ENCODE measurements at regions not wholly inside any gene's neighbourhood (a gene's known extent, or its start where the extent isn't known, plus 50 kb on each side); places are given as distances from the start of the nearest gene placed in this dataset.

DNA sequence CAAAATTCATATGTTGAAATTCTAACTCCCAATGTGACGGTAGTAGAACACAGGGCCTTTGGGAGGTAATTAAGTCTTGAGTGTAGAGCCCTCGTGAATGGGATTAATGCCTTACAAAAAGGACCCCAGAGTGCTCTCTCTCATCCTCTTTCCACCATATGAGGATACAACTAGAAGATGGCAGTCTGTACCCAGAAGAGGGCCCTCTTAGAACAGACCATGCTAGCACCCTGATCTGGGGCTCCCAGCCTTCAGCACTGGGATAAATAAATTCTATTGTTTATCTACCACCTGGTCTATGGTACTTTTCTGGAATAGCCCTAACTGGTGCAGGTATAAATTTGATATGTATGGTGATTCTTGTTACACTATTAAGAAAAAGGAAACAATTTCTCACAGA lies 332.3 kb downstream of the BRINP1 start:
- H3F3A ChIP-seq (ENCODE audit: low read depth): no peaks in the 10 kb centered on the region
- no peak overlapping the region for H3K4me2 ChIP-seq (ENCODE audit: low read depth, low read length, poor library complexity, severe bottlenecking)
- no peaks in the 10 kb centered on the region for H3K9me3 ChIP-seq (ENCODE audit: insufficient read depth, low read depth, low read length)
- TF ChIP-seq, protein P1, sequence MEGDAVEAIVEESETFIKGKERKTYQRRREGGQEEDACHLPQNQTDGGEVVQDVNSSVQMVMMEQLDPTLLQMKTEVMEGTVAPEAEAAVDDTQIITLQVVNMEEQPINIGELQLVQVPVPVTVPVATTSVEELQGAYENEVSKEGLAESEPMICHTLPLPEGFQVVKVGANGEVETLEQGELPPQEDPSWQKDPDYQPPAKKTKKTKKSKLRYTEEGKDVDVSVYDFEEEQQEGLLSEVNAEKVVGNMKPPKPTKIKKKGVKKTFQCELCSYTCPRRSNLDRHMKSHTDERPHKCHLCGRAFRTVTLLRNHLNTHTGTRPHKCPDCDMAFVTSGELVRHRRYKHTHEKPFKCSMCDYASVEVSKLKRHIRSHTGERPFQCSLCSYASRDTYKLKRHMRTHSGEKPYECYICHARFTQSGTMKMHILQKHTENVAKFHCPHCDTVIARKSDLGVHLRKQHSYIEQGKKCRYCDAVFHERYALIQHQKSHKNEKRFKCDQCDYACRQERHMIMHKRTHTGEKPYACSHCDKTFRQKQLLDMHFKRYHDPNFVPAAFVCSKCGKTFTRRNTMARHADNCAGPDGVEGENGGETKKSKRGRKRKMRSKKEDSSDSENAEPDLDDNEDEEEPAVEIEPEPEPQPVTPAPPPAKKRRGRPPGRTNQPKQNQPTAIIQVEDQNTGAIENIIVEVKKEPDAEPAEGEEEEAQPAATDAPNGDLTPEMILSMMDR (conservative IDR thresholded peaks at IDR 0.05; ENCODE audit: low read length): no peak
- no peak for TF ChIP-seq EZH2phosphoT487 (IDR thresholded peaks at IDR 0.05; ENCODE audit: borderline replicate concordance)
- H3K27me3 ChIP-seq (ENCODE audit: insufficient read depth, low read length, poor library complexity, severe bottlenecking): no peaks in the 10 kb centered on the region
- H3K9me2 ChIP-seq (replicated peaks; ENCODE audit: low read depth, low read length): no peaks in the 10 kb centered on the region
- H3K4me1 ChIP-seq (ENCODE audit: insufficient read depth, low read length, poor library complexity, severe bottlenecking): no peaks in the 10 kb centered on the region
- no peaks in the 10 kb centered on the region for H4K20me1 ChIP-seq (ENCODE audit: insufficient read depth, low read length, poor library complexity, severe bottlenecking)
- no peak overlapping the region for H3K4me3 ChIP-seq (ENCODE audit: low read length, poor library complexity, severe bottlenecking)
- no peak overlapping the region for H3K9ac ChIP-seq (ENCODE audit: low read depth, low read length, poor library complexity, severe bottlenecking)
- H3K79me2 ChIP-seq (ENCODE audit: insufficient read depth, low read length): no peaks in the 10 kb centered on the region
- no peaks in the 10 kb centered on the region for H3K36me3 ChIP-seq (ENCODE audit: insufficient read depth, low read length)
- H2AFZ ChIP-seq (ENCODE audit: low read length): no peak overlapping the region

DNA sequence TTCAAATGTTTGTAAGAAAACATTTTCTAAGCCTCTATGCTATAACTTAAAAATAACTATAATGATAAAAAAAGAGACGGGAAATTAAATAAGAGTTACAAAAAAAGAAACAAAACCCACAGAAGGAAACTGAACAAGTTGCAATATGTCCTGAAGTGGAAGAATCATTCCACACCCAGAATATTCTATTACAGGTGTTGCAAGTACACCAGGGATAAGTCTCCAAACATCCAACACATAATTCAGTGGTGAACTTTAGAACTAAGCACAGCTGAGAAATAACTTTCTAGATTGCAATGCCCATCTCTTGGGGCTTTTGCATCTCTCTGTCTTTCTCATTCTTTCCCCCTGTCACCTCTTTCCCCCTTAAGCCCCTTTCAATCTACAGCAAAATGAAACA lies 325.2 kb downstream of the BRINP1 start:
- Histone ChIP-seq H3K9me3 (ENCODE audit: insufficient read depth, low read depth, low read length) (no peaks in the 10 kb centered on the region), H3K27me3 (ENCODE audit: insufficient read depth, low read length, poor library complexity, severe bottlenecking) (no peaks in the 10 kb centered on the region), H3F3A (ENCODE audit: low read depth) (no peaks in the 10 kb centered on the region), H3K9ac (ENCODE audit: low read depth, low read length, poor library complexity, severe bottlenecking) (no peak overlapping the region), H3K4me2 (ENCODE audit: low read depth, low read length, poor library complexity, severe bottlenecking) (no peak overlapping the region), H3K4me1 (ENCODE audit: insufficient read depth, low read length, poor library complexity, severe bottlenecking) (no peaks in the 10 kb centered on the region), H2AFZ (ENCODE audit: low read length) (no peak overlapping the region), H3K36me3 (ENCODE audit: insufficient read depth, low read length) (no peaks in the 10 kb centered on the region), H4K20me1 (ENCODE audit: insufficient read depth, low read length, poor library complexity, severe bottlenecking) (no peaks in the 10 kb centered on the region), H3K9me2 (replicated peaks; ENCODE audit: low read depth, low read length) (no peaks in the 10 kb centered on the region), H3K4me3 (ENCODE audit: low read length, poor library complexity, severe bottlenecking) (no peak overlapping the region), H3K79me2 (ENCODE audit: insufficient read depth, low read length) (no peaks in the 10 kb centered on the region)
- TF ChIP-seq, protein P1 (conservative IDR thresholded peaks at IDR 0.05; ENCODE audit: low read length): no peak
- no peak for TF ChIP-seq EZH2phosphoT487 (IDR thresholded peaks at IDR 0.05; ENCODE audit: borderline replicate concordance)

DNA sequence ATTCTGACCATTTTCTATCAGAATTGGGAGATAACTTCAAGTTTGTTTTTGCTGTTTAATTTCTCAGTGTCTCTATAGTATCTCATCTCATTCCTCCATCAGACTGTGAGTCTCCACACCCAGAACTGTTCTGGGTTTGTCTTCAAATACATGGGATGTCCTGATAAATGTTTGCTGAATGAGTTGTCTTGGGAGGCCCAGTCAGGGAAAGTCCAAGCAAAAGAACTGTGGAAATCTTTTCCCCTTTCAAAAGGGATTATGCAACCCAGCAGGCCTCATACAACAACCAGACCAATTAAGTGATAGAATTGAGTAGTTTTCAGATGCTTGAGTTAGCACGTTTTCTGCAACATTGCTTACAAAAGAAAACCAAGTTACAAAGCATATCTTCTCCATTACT lies 324.4 kb downstream of the BRINP1 start:
- Histone ChIP-seq H3K9me3 (ENCODE audit: insufficient read depth, low read depth, low read length) (no peaks in the 10 kb centered on the region; the same call in 1 of the 2 replicates), H4K20me1 (ENCODE audit: insufficient read depth, low read length, poor library complexity, severe bottlenecking) (no peaks in the 10 kb centered on the region), H3K9me2 (replicated peaks; ENCODE audit: low read depth, low read length) (no peaks in the 10 kb centered on the region), H3F3A (ENCODE audit: low read depth) (no peaks in the 10 kb centered on the region), H3K27me3 (ENCODE audit: insufficient read depth, low read length, poor library complexity, severe bottlenecking) (no peaks in the 10 kb centered on the region), H3K79me2 (ENCODE audit: insufficient read depth, low read length) (no peaks in the 10 kb centered on the region), H3K4me2 (ENCODE audit: low read depth, low read length, poor library complexity, severe bottlenecking) (no peak overlapping the region), H3K4me3 (ENCODE audit: low read length, poor library complexity, severe bottlenecking) (no peak overlapping the region), H3K9ac (ENCODE audit: low read depth, low read length, poor library complexity, severe bottlenecking) (no peak overlapping the region), H2AFZ (ENCODE audit: low read length) (no peak overlapping the region), H3K36me3 (ENCODE audit: insufficient read depth, low read length) (no peaks in the 10 kb centered on the region), H3K4me1 (ENCODE audit: insufficient read depth, low read length, poor library complexity, severe bottlenecking) (no peaks in the 10 kb centered on the region)
- TF ChIP-seq, protein P1 (conservative IDR thresholded peaks at IDR 0.05; ENCODE audit: low read length): no peak
- no peak for TF ChIP-seq EZH2phosphoT487 (IDR thresholded peaks at IDR 0.05; ENCODE audit: borderline replicate concordance)
